HG03103 (cell line): ENCODE measurements at regions not wholly inside any gene's neighbourhood (a gene's known extent, or its start where the extent isn't known, plus 50 kb on each side); places are given as distances from the start of the nearest gene placed in this dataset.
"Not testable (repeated sequence)": the region's sequence is repeated elsewhere in the genome, so short reads cannot be mapped to it uniquely, and the experiment has no call there.

Experiments
- ATAC-seq: cut with Tn5 transposase; IDR thresholded peaks from one replicate; pipeline ENCODE4 v1.9.1; 2021; ENCODE audit warnings: low read depth; ENCODE audit not compliant: unreplicated experiment

DNA sequence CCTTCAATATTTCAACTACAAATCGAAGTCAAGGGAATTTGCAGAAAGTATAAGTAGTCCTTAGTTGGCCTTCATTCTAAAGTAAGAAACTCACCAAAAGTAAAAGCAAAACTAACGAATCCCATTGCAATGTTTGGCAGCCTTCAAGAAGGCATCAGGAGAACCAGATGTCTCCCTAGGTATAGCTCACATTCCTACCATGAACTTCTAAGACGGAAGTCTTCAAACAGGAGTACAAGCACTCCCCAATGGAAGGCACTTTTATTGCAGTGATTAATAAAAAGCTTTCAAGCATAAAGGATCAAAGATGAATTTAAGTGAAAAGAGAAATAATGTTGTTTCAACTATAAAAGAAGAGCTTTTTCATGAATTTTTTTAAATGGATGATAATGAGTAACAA, 236.0 kb upstream of the NR5A2 start:
- ATAC-seq: no peak

DNA sequence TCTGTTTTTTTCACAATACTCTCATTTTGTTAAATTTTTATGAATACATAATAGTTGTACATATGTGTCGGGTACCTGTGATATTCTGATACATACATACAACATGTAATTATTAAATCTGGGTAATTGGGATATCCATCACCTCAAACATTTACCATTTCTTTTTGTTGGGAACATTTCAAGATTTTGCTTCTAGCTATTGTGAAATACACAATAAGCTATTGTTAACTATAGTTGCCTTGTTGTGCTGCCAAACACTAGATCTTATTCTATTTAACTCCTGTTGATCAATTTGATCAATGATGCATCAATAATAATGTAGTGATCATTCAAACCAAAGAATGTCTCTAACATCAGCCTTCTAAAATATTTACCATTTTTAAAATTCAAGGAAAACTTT, 234.6 kb upstream of the NR5A2 start:
- no peak for ATAC-seq

DNA sequence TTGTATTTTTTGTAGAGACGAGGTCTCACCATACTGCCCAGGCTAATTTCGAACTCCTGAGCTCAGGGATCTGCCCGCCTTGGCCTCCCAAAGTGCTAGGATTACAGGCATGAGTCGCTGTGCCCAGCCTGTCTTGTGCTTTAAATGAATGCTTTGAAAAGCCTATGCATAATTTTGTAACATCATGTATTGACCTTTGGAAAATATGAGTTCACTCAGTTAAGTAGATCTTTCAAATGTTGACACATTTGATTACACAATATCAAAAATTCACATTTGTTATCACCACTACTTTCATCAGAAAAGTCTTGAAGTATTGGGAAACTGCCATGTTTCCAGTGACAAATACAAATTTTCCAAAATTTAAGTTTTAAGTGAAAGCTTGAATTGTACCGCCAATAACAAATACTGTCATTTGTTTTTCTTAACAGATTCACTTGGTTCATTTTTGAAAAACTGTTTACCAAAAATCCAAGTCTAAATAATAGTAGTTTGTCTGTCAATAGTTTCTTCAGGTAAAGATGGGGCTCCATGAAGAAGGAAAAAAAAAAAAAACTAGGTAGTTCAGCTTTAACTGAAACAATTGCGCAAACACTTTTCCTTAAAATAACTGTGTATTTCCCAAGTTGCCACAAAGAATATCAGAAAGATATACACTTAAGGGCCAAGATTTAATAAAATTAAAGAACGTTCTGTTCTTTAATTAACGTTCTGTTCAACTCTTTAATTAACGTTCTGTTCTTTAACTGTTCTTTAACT, 233.2 kb upstream of the NR5A2 start:
- no peak for ATAC-seq

DNA sequence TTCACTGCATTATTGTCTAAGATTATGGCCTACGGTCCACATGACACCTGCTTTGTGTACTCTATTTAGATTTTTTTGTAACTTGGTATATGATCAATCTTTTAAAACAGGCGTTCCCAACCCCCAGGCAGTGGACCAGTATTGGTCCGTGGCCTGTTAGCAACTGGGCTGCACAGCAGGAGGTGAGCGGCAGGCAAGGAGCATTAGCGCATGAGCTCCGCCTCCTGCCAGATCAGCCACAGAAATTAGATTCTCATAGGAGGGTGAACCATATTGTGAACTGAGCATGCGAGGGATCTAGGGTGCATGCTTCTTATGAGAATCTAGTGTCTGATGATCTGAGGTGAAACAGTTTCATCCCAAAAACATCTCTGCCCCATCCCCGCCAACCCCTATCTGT, 228.4 kb upstream of the NR5A2 start:
- ATAC-seq: no peak

DNA sequence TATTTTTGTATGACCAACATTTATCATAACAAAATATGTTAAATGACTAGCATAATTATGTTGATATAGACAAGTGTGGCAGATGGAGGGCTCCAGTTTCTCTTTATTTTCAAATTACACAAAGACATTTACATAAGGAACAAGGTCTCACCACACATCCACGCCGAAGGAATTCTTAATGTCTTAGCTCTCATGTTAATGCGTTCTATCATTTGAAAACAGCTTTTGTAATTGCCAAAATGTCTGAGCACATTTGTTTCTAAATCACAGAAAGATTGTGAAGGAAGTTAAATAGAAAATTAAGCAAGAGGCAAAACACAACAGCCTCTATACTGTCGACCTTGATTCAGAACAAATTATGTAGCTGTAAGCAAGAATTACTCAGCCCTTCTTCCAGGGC, 223.0 kb upstream of the NR5A2 start:
- ATAC-seq: no peak

DNA sequence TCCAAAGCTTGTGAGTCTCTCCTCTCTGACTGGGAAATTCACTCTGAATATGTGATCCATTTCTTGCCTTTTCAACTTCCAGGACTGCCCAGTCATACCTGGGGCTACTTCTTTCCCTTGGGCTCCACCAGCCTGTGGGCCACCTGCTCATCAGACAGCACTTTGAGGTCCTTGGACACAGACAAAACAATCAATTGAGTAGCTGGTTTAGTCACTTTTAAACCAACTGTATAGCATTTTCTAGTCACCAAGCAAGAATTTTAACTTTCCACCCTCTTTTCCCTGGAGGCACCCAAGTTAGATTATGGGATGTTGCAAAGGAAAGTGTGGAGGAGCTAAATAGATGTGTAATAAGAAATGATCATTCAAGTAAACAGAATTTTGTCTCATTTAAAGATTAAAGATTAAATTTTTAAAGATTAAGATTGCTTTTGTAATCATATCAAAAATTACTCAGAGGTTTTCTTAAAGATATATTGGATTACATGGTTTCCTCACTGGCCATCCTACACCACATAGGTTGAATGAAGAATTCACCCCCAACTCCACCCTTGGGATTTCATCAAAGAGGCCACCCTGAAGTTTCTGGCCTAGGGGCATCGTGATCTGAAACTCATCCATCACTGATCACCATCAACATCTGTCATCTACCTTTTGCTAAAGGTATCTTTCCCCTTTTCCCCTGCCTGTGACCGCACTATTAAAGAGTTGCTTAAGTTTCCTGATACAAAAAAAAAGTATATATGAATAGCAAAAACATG, 219.2 kb upstream of the NR5A2 start:
- no peak for ATAC-seq

DNA sequence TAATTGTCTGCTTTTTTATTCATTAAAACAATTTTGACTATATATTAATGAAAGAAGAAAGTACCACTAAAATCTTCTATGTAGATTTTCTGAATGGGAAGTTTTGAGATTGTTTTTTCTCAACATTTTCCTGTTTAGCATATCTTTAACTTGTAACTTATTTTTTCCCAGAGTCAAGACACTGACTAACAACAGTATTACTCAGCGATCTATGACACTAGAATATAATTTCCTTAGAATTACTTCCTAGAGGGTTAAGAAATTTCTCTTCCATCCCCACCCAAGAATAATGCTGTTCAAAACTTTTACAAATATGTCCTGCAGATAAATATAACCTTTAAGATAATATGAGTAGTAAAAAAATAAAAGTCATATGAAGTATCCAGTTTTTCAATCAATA, 218.2 kb upstream of the NR5A2 start:
- no peak for ATAC-seq

DNA sequence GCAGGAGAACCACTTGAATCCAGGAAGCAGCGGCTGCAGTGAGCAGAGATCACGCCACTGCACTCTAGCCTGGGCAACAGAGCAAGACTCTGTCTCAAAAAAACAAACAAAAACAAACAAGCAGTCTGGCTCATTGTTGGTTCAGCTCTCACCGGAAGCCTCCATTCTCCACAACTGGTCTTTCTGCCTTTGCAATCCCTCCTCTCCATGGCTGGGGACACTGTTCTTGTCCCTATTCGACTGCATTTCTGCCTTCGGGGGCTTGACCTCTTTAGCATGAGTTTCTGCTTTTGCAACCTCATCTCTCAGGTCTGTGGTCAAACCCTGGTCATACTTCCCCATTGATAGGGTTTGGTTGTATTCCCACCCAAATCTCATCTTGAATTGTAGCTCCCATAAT, 216.3 kb upstream of the NR5A2 start:
- ATAC-seq: no peak

DNA sequence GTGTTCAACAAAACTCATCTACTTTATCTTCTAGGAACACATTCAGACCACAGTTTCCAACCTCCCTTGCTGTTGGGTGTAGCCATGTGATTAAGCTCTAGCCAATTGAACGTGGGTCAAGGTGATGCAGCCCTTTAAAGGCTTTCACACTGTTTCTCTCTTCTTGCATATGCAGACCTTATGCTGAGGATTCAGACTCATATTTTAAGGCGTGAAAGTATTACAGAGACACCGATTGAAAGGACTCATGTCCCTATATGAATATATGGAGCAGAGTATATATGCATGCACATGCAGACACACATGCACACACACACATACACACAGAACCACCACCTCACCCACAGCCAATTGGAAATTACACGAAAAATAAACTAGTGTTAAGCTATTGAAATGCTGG, 214.3 kb upstream of the NR5A2 start:
- ATAC-seq: no peak

DNA sequence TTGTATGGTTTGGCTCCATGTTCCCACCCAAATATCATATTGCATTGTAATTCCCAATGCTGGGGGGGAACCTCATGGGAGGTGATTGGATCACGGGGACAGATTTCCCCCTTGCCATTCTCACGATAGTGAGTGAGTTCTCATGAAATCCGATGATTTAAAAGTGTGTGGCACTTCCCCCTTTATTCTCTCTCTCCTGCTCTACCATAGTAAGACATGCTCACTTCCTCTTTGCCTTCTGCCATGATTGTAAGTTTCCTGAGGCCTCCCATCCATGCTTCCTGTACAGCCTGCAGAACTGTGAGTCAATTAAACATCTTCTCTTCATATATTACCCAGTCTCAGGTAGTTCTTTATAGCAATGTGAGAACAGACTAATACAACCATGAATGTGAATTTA, 211.6 kb upstream of the NR5A2 start:
- no peak for ATAC-seq

DNA sequence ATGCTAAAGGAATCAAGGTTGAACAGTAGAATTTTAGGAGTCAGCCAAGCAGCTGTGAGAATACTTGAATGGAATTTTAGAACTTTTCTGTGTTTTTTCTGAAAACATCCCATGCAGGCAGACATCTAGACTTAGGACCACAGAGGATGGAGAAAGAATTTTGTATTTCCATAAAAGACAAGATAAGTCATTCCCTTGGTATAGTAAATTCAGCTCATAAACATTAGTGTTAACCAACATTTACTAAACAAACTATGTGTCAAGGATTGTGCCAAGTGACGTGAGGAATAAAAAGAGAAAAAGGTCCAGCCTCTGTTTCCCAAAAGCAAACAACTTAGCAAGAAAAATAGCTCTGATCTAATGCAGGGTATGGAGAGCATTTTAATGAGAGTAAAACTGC, 210.2 kb upstream of the NR5A2 start:
- ATAC-seq: no peak

DNA sequence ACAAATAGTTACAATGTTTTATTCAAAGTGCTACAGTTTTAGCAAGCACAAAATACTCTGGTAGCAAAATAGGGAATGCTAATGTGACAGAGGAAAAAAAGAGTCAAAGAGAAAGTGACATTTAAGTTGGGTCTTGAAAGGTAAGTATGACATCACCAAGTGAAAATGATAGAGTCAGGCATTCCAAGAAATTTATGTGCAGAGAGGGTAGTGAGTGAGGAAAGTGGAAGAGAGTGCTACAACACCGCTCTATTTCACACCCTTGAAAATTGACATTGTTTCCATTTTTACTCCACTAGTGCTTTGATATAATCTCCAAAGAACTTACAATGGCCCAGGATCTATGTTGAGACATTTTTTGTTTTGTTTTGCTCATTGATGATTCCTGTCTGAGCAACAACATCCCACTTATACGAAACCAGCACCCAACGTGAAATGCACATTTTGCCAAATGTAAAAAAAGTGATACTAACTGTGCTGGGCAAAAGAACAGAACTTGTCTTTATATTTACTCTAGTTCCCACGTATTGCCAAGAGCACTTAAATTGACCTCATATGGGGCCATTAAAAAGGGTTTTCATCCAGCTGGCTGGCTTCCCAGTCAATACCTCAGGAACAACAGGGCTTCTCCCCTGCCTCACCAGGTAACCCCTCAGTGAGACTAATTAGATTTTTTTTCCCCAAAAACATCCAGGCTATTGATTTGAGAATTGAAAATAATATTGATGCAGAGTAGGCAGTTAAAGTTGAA, 206.3 kb upstream of the NR5A2 start:
- ATAC-seq: no peak

DNA sequence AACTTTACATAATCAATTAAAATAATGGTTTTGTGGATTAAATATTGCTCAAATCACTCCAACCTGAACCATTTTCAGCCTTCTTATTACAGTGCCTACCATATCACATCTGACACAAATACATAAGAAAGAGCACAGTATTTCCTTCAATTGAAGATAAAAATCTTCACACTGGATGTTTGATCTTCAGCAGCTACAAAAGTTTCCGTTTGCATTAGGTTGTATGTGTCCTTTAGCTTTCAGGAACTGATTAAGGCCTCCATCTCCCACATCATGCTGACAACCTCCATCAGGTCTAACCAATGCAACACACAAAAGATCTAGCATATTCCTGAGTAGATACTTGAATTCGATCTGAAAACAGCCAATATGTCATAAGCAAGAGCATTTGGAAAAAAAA, 195.1 kb upstream of the NR5A2 start:
- ATAC-seq: no peak

DNA sequence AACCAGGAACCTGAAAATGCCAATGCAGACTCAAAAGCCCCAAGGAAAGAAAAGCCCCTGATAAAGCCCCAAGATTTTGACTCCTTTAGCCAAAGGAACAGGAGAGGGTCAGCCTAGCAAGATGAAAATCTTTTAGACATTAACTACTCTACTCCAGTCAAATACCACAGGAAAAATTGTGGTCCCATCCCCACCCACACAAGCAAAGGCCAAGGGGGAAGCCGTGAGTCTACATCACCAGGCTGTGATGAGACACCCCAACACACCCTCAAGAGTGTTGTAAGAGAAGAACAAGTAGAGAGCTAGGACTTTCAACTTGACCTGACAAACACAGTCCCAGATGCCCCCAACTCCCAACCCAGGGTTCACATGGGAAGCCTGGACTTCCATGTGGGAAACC, 192.8 kb upstream of the NR5A2 start:
- no peak for ATAC-seq

DNA sequence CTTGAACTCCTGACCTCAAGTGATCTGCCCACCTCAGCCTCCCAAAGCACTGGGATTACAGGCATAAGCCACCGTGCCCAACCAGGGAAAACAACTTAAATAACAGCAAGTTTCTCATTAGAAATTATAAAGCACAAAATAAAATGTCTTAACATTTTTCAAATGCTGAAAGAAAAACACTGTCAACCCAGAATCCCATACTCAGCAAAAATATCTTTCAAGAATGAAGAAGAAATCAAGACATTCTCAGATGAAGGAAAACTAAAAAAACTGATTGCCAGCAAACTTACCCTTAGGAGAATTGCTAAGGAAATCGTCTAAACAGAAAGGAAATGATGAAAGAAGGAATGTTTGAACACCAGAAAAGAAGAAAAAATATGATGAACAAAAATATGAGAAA, 191.1 kb upstream of the NR5A2 start:
- no peak for ATAC-seq

DNA sequence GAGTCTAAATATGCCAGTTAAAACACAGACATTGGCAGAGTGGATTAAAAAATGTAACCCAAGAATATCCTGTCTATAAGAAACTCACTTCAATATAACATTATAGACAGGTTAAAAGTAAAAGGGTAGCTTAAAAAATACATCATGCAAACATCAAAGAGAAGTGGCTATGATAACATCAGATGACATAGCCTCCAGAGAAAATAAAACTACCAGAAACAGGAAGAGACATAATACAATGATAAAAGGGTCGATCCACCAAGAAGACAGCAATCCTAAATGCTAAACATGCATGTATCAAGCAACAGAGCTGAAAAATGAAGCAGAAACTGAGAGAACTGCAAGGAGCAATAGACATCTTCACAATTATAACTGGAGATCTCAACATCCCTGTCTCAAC, 190.2 kb upstream of the NR5A2 start:
- ATAC-seq: no peak

DNA sequence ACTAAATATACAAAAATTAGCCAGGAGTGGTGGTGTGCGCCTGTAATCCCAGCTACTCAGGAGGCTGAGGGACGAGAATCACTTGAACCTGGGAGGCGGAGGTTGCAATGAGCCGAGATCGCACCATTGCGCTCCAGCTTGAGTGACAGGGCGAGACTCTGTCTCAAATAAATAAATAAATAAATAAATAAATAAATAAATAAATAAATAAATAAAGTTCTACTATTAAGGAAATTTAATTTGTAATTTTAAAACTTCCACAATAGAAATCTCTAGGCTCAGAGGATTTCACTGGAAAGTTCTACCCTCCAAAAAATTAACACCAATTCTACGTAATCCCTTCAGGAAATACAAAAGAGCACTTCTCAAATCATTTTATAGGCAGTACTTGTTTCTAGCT, 187.9 kb upstream of the NR5A2 start:
- ATAC-seq: not testable (repeated sequence)

DNA sequence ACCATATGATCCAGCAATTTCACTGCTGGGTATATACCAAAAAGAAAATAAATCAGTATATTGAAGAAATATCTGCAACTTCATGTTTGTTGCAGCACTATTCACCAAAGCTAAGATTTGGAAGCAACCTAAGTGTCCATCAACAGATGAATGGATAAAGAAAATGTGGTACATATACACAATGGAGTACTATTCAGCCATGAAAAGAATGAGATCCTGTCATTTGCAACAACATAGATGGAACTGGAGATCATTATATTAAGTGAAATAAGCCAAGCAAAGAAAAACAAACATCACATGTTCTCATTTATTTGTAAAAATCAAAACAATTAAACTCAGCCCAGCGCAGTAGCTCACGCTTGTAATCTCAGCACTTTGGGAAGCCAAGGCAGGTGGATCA, 184.4 kb upstream of the NR5A2 start:
- ATAC-seq: not testable (repeated sequence)

DNA sequence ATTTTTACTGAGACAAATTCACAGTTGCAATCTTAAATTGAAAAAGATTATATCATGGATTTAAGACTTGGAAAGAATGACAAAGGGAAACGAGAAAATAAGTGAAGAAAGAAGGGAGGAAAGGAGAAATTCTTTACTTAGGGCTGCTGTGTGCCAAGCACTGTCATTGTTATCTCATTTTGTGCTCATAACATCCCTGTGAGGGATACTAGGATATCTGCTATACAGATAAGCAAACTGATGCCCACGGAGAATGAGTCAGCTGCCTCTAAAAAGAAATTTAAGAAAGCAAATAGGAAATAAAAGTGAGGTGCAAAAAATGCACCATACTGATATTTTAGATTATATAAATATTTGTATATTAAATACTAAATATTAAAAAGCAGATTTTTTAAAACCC, 183.6 kb upstream of the NR5A2 start:
- no peak for ATAC-seq

DNA sequence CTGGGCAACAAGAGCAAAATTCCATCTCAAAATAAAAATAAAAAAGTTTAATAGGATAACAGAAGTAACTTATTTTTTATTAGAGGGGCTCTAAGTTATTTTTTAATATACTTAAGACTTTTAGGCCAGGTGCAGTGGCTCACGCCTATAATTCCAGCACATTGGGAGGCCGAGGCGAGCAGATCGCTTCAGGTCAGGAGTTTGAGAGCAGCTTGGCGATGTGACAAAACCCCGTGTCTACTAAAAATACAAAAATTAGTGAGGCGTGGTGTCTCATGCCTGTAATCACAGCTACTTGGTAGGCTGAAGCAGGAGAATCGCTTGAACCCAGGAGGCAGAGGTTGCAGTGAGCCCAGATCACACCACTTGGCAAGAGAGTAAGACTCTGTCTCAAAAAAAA, 180.5 kb upstream of the NR5A2 start:
- no peak for ATAC-seq

DNA sequence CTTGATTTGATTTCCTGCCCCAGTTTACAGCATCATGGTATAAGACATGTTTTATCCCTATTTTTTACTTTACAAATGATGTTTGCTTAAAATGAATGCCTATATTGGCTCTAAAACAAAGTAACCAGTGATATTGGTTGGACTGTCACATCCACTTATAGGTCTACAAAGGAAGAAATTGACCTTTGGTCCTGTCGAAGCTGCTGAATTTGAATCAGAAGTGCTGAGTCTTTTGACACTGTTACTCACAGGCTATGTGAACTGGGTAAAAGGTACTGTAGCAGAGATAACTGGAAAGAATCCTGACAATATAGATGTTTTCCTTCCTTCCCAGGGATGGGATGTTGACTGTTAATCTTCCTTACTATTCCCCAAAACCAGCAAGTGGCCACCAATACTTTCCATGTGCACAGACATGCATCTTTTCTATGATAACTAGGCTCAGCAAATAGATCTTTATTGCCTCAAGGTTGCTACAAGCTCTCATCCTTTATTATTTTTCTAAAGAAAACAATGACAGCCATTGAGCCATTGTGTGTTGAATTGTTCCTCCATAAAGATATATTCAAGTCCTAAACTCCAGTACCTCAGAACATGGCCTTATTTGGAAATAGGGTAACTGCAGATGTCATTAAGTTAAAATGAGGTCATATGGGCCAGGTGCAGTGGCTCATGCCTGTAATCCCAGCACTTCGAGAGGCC, 175.9 kb upstream of the NR5A2 start:
- no peak for ATAC-seq
